Liver (tissue), 8 donors: ENCODE measurements at regions not wholly inside any gene's neighbourhood (a gene's known extent, or its start where the extent isn't known, plus 50 kb on each side); places are given as distances from the start of the nearest gene placed in this dataset.

ENCODE experiments used
- DNase-seq: peaks from one replicate; pipeline ENCODE4 v3.0.0-alpha.2; 2017; ENCODE audit warnings: low spot score
- H3K27ac ChIP-seq, 2 donors: one replicate each; pipeline ENCODE4 v1.7.0; 2013; ENCODE audit warnings: inconsistent platforms in 2 of 2, low read length in 2 of 2, control low read depth in 1 of 2, low read depth in 1 of 2, mild to moderate bottlenecking in 1 of 2
- H3K27me3 ChIP-seq, 4 donors: one replicate each; pipeline versions ENCODE4 v1.6.1 to v1.7.0; 2013; ENCODE audit warnings: low read length in 3 of 4, inconsistent platforms in 1 of 4, mild to moderate bottlenecking in 1 of 4, moderate library complexity in 1 of 4; ENCODE audit not compliant: control insufficient read depth in 4 of 4, insufficient read depth in 4 of 4
- H3K36me3 ChIP-seq, 4 donors: one replicate each; pipeline versions ENCODE4 v1.6.1 to v1.7.0; 2013; ENCODE audit warnings: low read length in 3 of 4, mild to moderate bottlenecking in 3 of 4, low read depth in 1 of 4, moderate library complexity in 1 of 4; ENCODE audit not compliant: control insufficient read depth in 4 of 4, insufficient read depth in 3 of 4
- H3K4me1 ChIP-seq, 4 donors: one replicate each; pipeline versions ENCODE4 v1.6.1 to v1.7.0; 2013; ENCODE audit warnings: low read length in 3 of 4, mild to moderate bottlenecking in 3 of 4, moderate library complexity in 1 of 4; ENCODE audit not compliant: control insufficient read depth in 4 of 4, insufficient read depth in 4 of 4
- H3K4me3 ChIP-seq, 3 donors: one replicate each; pipeline versions ENCODE4 v1.6.1 to v1.7.0; 2013; ENCODE audit warnings: low read length in 3 of 3, control low read depth in 1 of 3, low read depth in 1 of 3, mild to moderate bottlenecking in 1 of 3
- H3K9ac ChIP-seq, 2 donors: one replicate each; pipeline ENCODE4 v1.7.0; 2013; ENCODE audit warnings: low read length in 2 of 2, mild to moderate bottlenecking in 2 of 2, moderate library complexity in 2 of 2, control low read depth in 1 of 2, low read depth in 1 of 2
- H3K9me3 ChIP-seq, 4 donors: one replicate each; pipeline versions ENCODE4 v1.6.1 to v1.7.0; 2013; ENCODE audit warnings: low read length in 3 of 4; ENCODE audit not compliant: control insufficient read depth in 4 of 4
- EGR1 ChIP-seq, 2 donors: IDR thresholded peaks; 2 replicates each; pipeline ENCODE4 v1.6.1; 2016 to 2018; ENCODE audit warnings: antibody characterized with exemption in 2 of 2, low read depth in 2 of 2
- FOXA1 ChIP-seq: IDR thresholded peaks from 2 replicates; pipeline ENCODE4 v1.6.1; 2016; ENCODE audit warnings: antibody characterized with exemption
- FOXA2 ChIP-seq: IDR thresholded peaks from 2 replicates; pipeline ENCODE4 v1.6.1; 2016; ENCODE audit warnings: antibody characterized with exemption
- GABPA ChIP-seq, 2 donors: IDR thresholded peaks in 1 of 2; conservative IDR thresholded peaks in 1 of 2; 2 replicates each; pipeline ENCODE4 v1.6.1; 2016; ENCODE audit warnings: antibody characterized with exemption in 2 of 2, mild to moderate bottlenecking in 1 of 2, moderate library complexity in 1 of 2
- HNF4G ChIP-seq: IDR thresholded peaks from 2 replicates; pipeline ENCODE4 v1.6.1; 2016; ENCODE audit warnings: antibody characterized with exemption
- NR2F2 ChIP-seq: IDR thresholded peaks from 2 replicates; pipeline ENCODE4 v1.6.1; 2016; ENCODE audit warnings: antibody characterized with exemption
- RXRA ChIP-seq, 2 donors: IDR thresholded peaks; 2 replicates each; pipeline ENCODE4 v1.6.1; 2017 to 2018; ENCODE audit warnings: antibody characterized with exemption in 2 of 2, mild to moderate bottlenecking in 1 of 2
- SP1 ChIP-seq: IDR thresholded peaks from 2 replicates; pipeline ENCODE4 v1.6.1; 2018; ENCODE audit warnings: antibody characterized with exemption, mild to moderate bottlenecking
- YY1 ChIP-seq: IDR thresholded peaks from 2 replicates; pipeline ENCODE4 v1.6.1; 2016; ENCODE audit warnings: antibody characterized with exemption, mild to moderate bottlenecking
- WGBS: extraction: QIAGEN DNeasy Blood & Tissue Kit; methylation state at CpG from one replicate; pipeline ENCODE4 v1.1.7; 2013; 5-methylcytosine and 5-hydroxymethylcytosine counted together
- TF ChIP-seq, protein P1 (sequence below): IDR thresholded peaks from 2 replicates; pipeline ENCODE4 v1.6.1; 2016; ENCODE audit warnings: antibody characterized with exemption, mild to moderate bottlenecking
- TF ChIP-seq, protein P2 (sequence below): fragments of 150-350 bp; IDR thresholded peaks from 2 replicates; pipeline ENCODE4 v1.5.1; 2017; ENCODE audit warnings: improper control_type of control experiment, low read depth, low read length; ENCODE audit not compliant: missing input control
- TF ChIP-seq, protein P3 (sequence below): IDR thresholded peaks from 2 replicates; pipeline ENCODE4 v1.6.1; 2016; ENCODE audit warnings: antibody characterized with exemption
- donor health status: healthy.
- donor health status: healthy.
- donor health status: healthy.
- donor health status: healthy.
- donor health status: healthy.

DNA sequence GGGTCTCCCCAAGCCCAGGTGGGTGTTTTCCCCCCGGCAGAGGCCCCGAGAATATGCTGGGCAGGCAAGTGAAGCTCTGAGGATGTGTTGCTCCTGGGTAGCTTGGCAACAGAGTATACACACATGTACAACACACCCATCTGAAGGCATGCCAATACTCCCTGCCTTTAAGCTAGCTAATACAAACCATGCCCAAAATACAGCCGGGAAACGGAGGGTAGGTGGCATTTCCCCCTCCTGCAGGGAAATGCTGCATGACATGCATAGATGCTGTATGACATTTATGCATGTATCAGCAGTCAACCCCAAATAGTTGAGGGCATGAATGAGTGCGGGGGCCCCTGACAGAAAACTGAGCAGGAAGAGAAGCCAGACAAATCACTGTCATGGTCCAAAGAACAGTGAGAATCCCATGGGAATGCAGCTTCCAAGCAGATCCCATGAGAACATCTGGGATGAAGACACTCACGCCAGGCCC, 614.1 kb downstream of the EBF1 start:
- Histone ChIP-seq H3K36me3 (no peaks in the 10 kb centered on the region), H3K27ac (no peak overlapping the region), H3K4me1 (peaks cover 0 to 7% (median 6%) of the 10 kb centered on the region in 4 donors), H3K4me3 (no peak overlapping the region), H3K9me3 (no peaks in the 10 kb centered on the region), H3K9ac (no peak overlapping the region), H3K27me3 (no peaks in the 10 kb centered on the region)
- no peak for DNase-seq
- TF ChIP-seq YY1 (no peak), HNF4G (no peak)
- TF ChIP-seq, protein P1, sequence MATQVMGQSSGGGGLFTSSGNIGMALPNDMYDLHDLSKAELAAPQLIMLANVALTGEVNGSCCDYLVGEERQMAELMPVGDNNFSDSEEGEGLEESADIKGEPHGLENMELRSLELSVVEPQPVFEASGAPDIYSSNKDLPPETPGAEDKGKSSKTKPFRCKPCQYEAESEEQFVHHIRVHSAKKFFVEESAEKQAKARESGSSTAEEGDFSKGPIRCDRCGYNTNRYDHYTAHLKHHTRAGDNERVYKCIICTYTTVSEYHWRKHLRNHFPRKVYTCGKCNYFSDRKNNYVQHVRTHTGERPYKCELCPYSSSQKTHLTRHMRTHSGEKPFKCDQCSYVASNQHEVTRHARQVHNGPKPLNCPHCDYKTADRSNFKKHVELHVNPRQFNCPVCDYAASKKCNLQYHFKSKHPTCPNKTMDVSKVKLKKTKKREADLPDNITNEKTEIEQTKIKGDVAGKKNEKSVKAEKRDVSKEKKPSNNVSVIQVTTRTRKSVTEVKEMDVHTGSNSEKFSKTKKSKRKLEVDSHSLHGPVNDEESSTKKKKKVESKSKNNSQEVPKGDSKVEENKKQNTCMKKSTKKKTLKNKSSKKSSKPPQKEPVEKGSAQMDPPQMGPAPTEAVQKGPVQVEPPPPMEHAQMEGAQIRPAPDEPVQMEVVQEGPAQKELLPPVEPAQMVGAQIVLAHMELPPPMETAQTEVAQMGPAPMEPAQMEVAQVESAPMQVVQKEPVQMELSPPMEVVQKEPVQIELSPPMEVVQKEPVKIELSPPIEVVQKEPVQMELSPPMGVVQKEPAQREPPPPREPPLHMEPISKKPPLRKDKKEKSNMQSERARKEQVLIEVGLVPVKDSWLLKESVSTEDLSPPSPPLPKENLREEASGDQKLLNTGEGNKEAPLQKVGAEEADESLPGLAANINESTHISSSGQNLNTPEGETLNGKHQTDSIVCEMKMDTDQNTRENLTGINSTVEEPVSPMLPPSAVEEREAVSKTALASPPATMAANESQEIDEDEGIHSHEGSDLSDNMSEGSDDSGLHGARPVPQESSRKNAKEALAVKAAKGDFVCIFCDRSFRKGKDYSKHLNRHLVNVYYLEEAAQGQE, result no peak
- WGBS, result 89% methylated on average over 6 of the region's 6 CpGs

DNA sequence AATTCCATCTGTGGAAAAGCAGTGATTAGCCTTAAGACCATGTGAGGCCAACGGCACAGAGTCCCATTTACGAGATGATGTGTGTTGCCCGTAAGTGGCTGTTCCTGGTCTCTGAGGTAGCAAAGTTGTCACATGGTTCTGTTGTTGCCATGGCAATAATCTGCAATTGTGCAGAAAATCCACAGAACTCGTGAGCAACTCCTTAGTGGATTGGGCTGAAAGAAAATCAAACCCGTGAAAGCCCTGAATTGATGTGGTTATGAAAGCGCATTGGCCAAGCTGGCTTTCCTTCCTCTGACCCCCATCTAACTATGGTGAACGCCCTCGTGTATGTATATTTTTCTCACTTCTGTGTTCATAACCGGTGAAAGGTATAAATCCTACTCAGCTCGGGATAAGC, 614.7 kb downstream of the EBF1 start:
- no peaks in the 10 kb centered on the region for H3K36me3 ChIP-seq
- H3K27me3 ChIP-seq, result no peaks in the 10 kb centered on the region
- H3K4me3 ChIP-seq, result no peak overlapping the region
- no peaks in the 10 kb centered on the region for H3K9me3 ChIP-seq
- H3K9ac ChIP-seq, result no peak overlapping the region
- no peak overlapping the region for H3K27ac ChIP-seq
- TF ChIP-seq RXRA (IDR thresholded peaks at IDR 0.05) (no peak), SP1 (no peak), YY1 (no peak), FOXA1 (no peak), EGR1 (IDR thresholded peaks at IDR 0.05; ENCODE audit: low read depth in 2 of 2) (no peak), GABPA (IDR thresholded peaks at IDR 0.05 in 1 of 2, conservative IDR thresholded peaks at IDR 0.05 in 1 of 2) (no peak), FOXA2 (no peak), NR2F2 (no peak)
- TF ChIP-seq, protein P2, sequence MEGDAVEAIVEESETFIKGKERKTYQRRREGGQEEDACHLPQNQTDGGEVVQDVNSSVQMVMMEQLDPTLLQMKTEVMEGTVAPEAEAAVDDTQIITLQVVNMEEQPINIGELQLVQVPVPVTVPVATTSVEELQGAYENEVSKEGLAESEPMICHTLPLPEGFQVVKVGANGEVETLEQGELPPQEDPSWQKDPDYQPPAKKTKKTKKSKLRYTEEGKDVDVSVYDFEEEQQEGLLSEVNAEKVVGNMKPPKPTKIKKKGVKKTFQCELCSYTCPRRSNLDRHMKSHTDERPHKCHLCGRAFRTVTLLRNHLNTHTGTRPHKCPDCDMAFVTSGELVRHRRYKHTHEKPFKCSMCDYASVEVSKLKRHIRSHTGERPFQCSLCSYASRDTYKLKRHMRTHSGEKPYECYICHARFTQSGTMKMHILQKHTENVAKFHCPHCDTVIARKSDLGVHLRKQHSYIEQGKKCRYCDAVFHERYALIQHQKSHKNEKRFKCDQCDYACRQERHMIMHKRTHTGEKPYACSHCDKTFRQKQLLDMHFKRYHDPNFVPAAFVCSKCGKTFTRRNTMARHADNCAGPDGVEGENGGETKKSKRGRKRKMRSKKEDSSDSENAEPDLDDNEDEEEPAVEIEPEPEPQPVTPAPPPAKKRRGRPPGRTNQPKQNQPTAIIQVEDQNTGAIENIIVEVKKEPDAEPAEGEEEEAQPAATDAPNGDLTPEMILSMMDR, result no peak
- TF ChIP-seq, protein P1, result no peak
- TF ChIP-seq, protein P3, sequence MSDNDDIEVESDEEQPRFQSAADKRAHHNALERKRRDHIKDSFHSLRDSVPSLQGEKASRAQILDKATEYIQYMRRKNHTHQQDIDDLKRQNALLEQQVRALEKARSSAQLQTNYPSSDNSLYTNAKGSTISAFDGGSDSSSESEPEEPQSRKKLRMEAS, result no peak
- WGBS, result 88% methylated on average over 10 of the region's 10 CpGs
- no peak for DNase-seq
- H3K4me1 ChIP-seq, result peaks cover 2 to 7% (median 6%) of the 10 kb centered on the region in 4 donors
